HG02840 (cell line): ENCODE measurements at regions not wholly inside any gene's neighbourhood (a gene's known extent, or its start where the extent isn't known, plus 50 kb on each side); places are given as distances from the start of the nearest gene placed in this dataset.
"Not testable (repeated sequence)": the region's sequence is repeated elsewhere in the genome, so short reads cannot be mapped to it uniquely, and the experiment has no call there.

Experiments used
- ATAC-seq: cut with Tn5 transposase; IDR thresholded peaks from one replicate; pipeline ENCODE4 v1.9.1; 2021; ENCODE audit warnings: mild to moderate bottlenecking, moderate library complexity, moderate number of reproducible peaks; ENCODE audit not compliant: unreplicated experiment, low FRiP score

DNA sequence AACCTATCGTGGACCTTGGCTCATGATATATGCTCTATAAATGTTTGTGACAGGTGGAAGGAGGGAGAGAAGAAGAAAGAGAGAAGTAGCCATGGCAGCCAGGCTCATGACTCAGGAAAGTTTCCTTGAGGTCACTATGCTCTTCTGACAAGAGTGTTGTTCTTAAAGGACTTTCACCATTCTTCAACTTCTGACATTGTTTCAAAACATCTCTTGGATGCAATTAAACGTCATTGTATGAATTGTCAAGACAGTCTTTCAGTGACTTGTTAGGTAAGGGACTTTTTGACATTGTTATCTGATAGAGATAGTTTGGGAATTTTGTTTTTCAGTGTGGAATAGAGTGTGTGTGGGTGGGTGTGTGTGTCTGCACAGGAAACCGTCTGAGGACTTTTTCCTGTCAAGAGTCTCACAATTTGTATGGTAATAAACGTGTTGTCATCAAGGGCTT lies 617.0 kb downstream of the MID1IP1 start:
- no peak for ATAC-seq

- no peak for ATAC-seq
Measured at GRCh38 chrX:39418731-39419638, 617.7 kb downstream of the MID1IP1 start.

DNA sequence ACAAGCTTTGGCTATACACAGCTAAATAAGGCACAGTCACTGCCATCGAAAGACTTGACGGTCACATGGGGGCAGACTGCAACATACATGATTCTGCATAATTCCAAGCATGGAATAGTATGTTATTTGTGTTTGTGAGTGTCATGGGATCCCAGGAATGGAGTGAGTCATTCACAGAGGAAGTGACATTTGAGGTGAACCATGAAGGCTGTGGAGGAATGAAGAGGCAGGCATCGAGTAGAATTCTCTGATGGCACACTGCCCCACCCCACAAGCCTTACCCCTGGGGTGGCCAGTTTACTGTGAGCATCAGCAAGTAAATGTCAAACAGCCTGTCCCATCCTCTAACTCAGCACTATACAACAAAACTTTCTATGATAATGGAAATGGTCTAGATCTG lies 619.7 kb downstream of the MID1IP1 start:
- no peak for ATAC-seq

DNA sequence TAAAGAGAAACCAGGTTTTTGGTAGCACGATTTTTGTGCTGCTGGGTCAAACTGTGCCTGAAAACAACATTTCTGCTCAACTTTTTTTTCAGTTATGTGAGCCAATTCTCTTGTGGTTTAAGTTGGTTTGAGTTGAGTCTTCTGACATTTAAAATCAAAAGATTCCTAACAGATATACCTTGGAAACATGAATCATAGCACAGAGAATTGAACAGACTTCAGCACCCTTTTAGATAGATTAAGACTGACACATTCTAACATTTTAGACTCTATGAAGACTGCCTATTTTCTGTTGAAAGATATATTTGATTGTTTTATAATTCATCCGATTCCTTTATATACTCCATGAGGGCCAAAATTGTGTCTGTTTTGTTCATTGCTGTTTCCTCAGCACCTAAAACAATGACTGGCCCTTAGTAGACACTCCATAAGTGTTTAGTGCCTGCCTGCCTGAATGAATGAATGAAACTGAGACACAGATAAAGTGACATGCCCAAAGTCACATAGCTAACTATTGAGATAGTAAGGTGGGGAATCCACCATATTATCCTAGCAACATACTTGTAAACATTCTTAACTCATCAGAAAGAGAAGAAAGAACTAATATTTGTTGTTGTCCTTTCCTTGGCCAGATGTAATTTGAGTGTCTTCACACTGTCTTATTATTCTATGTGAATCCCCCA lies 624.0 kb downstream of the MID1IP1 start:
- ATAC-seq, result no peak

DNA sequence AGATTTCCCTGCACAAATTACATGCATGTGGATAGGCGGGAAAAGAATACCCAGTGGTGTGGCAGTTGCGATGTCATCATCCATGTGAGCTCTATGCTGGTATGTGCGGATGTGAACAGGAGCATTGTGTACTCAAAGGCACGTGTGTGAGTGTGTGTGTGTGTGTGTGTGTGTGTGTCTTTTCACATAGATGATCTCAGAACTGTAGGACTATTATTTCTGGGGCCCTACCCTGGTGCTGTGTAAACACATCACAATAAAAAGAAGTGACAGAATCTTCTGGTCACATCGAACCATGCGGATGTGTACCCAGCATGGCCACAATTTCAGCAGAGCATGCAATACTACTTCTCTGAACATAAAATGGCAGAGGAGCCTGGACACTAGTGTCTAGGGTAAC lies 624.8 kb downstream of the MID1IP1 start:
- ATAC-seq, result no peak

DNA sequence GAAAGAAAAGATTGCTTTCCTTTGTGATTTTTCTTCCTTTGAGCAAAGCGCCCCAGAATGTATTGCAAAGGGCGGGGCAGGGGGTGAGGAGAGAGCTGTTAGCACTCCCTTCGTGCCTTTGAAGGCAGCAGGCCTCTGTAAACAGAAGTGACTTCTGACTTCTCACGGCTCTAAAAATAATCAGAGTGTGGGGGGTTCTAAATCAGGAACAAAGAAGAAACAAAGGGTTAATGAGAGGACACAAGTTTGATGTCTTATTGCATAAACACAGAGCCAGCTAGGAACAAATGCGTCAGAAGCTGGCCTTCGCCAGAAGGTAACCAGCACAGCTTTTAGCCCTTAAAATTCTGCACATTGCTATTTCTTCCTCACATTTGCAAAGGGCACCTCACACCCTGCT lies 626.2 kb downstream of the MID1IP1 start:
- no peak for ATAC-seq

DNA sequence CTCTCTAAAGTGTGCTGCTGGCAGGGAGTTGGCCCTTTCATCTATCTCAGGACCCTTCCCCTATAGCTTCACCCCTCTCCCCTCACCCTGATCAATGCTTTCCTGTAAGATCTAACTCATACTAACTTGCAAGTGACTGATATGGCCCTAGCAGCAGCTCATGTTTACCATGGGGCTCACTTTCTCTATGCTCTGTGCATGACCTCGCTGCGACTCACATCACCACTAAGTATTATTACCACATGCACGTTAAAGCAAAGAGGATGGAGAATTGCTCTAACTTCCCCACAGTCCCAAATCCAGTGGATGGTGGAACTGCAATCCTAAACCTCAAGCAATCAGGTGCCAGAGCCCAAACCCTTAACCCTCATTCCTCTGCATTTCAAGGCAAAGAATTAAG lies 626.6 kb downstream of the MID1IP1 start:
- no peak for ATAC-seq

DNA sequence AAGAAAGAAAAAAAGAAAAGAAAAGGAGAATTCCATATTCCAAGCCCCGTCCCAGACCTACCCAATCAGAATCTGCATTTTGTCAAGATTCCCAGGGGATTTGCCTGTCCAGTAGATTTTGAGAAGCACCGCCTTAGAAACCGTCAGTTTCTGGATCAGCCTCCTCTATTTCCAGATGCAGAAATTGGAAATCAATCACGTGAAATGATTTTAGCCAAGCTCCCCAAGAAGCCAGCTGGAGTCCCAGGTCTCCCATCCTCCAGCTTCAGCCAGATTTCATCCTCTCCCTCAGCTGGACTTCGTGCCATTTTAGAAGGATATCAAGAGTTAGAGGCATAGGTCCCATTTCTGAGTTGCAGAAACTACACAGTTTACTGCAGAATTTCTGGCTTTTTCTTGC lies 629.3 kb downstream of the MID1IP1 start:
- ATAC-seq, result no peak

- ATAC-seq, result no peak
Measured at GRCh38 chrX:39431893-39432292, 630.6 kb downstream of the MID1IP1 start.

DNA sequence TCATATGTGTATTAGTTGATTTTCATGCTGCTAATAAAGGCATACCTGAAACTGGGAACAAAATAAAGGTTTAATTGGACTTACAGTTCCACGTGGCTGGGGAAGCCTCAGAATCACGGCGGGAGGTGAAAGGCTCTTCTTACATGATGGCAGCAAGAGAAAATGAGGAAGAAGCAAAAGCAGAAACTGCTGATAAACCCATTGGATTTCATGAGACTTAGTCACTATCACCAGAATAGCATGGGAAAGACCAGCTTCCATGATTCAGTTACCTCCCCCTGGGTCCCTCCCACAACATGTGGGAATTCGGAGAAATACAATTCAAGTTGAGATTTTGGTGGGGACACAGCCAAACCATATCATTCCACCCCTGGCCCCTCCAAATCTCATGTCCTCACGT lies 633.4 kb downstream of the MID1IP1 start:
- ATAC-seq, result not testable (repeated sequence)

- ATAC-seq, result not testable (repeated sequence)
Measured at GRCh38 chrX:39436538-39436937, 635.3 kb downstream of the MID1IP1 start.

- ATAC-seq, result no peak
Measured at GRCh38 chrX:39437670-39438441, 636.6 kb downstream of the MID1IP1 start.

DNA sequence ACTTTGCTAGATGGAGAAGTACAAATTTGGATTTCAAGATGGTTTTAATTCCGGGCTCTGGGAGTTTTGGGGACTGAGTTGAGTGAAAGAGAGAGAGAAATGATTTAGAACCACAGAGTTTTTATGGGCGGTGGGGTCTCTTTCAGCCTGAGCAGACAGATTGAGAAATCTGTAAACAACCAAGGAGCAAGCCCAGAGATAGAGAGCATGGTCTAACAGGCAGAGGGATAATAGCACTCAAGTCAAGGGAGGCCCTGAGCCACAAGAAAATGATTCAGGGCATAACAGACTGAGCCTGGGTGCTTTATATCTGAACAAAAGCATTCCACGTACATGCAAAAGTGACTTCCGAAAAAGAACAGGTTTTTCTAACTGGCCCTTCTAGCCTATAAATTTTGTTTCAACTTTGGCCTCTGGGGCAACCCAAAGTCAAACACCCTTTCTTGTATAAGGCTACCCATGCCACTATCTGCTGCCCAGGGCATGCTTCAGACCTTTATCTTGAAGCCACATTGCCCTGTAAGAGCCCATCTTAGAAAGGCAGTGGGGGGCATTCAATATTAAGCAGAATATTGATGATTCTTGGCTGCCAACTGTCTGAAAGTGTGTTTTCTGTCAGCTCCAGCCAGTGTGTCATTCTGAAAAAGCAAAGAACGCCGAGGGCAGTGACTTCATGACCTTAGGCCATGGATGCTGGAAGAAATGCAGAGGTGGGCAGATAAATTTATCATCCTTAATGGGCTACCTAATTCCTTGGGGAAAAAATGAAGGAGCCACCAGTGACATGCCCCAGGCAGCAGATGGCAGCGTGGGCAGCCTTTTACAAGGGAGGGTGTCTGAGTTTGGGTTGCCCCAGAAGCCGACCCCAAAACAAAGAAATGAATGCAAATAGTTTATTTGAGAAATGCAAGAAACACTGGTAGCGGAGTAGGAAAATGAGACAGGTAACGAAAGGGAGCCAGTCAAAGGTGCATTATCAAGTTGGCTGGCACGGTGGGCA lies 637.6 kb downstream of the MID1IP1 start:
- no peak for ATAC-seq

- peak; percentile 66 for ATAC-seq
Measured at GRCh38 chrX:39439906-39440798, 638.9 kb downstream of the MID1IP1 start.

DNA sequence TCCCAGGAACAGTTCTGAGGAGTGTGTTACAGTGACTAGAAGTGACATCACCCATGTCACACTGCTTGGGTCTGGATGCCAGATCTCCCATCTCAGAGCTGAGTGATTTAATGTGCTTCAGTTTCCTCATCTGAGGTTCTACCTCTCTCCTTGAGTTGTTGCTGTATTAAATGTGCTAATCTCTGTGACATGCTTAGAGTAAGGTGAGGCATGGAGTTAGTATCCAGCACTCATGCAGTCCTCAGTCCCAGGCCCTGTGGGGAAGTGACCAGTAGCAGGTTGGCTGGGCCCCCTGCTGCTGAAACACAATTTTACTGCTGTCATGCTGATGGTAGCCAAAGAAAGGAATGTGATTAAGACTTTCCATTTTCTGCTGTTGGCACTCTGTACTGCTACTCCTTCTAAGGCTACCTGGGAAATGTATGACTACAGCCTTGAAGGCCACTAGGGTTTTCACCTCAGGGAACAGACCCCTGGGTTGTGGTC lies 639.6 kb downstream of the MID1IP1 start:
- peak; percentile 45 for ATAC-seq

GRCh38 chrX:39442332-39442731 lies 641.1 kb downstream of the MID1IP1 start:
- ATAC-seq, result no peak

- ATAC-seq, result no peak
Measured at GRCh38 chrX:39443240-39443639, 642.0 kb downstream of the MID1IP1 start.

DNA sequence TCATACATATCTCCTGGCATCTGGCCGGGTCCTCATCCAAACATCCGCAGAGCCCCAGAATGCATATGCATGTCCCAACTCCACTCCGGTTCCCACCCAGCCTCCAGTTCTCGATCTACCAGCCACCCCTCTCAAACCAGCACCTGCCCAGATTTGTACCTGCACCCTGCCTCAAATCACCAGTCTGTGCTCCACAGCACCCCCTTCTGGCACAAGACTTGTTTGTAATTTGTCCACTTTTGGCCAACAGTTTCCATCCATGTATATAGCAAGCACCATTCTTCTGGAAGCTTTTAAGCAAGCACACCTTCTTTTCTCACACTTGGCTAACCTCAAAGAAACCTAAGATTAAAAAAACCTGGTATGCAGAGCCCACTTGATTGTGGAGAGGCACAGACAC lies 644.1 kb downstream of the MID1IP1 start:
- no peak for ATAC-seq

- ATAC-seq, result no peak
Measured at GRCh38 chrX:39449352-39449751, 648.1 kb downstream of the MID1IP1 start.
